PC-3 (cell line): ENCODE measurements at regions not wholly inside any gene's neighbourhood (a gene's known extent, or its start where the extent isn't known, plus 50 kb on each side); places are given as distances from the start of the nearest gene placed in this dataset.

ENCODE experiments used
- ATAC-seq: fragments of 200-7000 bp; cut with Tn5 transposase; 2 replicates; pipeline ENCODE4 v1.9.1; 2020; ENCODE audit warnings: mild to moderate bottlenecking, moderate library complexity
- BruUV-seq: library from RNA; stranded (reverse); fragments of 400-500 nt; replicated peaks from 2 replicates; lab custom pipeline; 2021; lab: Mats Ljungman, UMichigan
- CTCF ChIA-PET: fragments of 300-600 bp; sonication (Branson Sonifier 250); formaldehyde crosslinking; loops from one replicate; lab custom pipeline; 2022; ENCODE audit warnings: antibody characterized with exemption; lab: Charles Lee
- POLR2A ChIA-PET: fragments of 300-600 bp; sonication (Branson Sonifier 250); formaldehyde crosslinking; loops from one replicate; lab custom pipeline; 2022; ENCODE audit warnings: antibody characterized with exemption; ENCODE audit not compliant: unreplicated experiment; lab: Charles Lee
- DNase-seq: peaks from one replicate; pipeline ENCODE4 v3.0.0-alpha.2; 2015
- H2AFZ ChIP-seq: fragments of 300-600 bp; sonication (generic); 2 replicates; pipeline ENCODE4 v1.6.0; 2016; ENCODE audit warnings: antibody characterized with exemption, low read length
- H3F3A ChIP-seq: fragments of 300-600 bp; sonication (generic); one replicate; pipeline ENCODE4 v1.6.0; 2017; ENCODE audit warnings: antibody characterized with exemption, low read length, control low read depth, mild to moderate bottlenecking; ENCODE audit not compliant: unreplicated experiment
- H3K27ac ChIP-seq: fragments of 300-600 bp; sonication (generic); 2 replicates; pipeline ENCODE4 v1.5.1; 2016; ENCODE audit warnings: mild to moderate bottlenecking, low read length
- H3K27me3 ChIP-seq: fragments of 300-600 bp; sonication (generic); 2 replicates; pipeline ENCODE4 v1.6.1; 2016; ENCODE audit warnings: low read length, mixed read lengths
- H3K36me3 ChIP-seq: fragments of 300-600 bp; sonication (generic); 2 replicates; pipeline ENCODE4 v1.6.1; 2016; ENCODE audit warnings: low read depth, mixed run types, low read length, mixed read lengths
- H3K4me1 ChIP-seq: fragments of 300-600 bp; sonication (generic); 2 replicates; pipeline ENCODE4 v1.5.1; 2016; ENCODE audit warnings: low read length; ENCODE audit not compliant: insufficient read depth
- H3K4me2 ChIP-seq: fragments of 300-600 bp; sonication (generic); 2 replicates; pipeline ENCODE4 v1.6.0; 2016; ENCODE audit warnings: low read length
- H3K4me3 ChIP-seq: fragments of 300-600 bp; sonication (generic); 2 replicates; pipeline ENCODE4 v1.5.1; 2016; ENCODE audit warnings: mild to moderate bottlenecking, low read length, mixed read lengths
- H3K79me2 ChIP-seq: fragments of 300-600 bp; sonication (generic); 2 replicates; pipeline ENCODE4 v1.6.1; 2017; ENCODE audit warnings: low read length, mixed read lengths
- H3K9ac ChIP-seq: fragments of 300-600 bp; sonication (generic); 2 replicates; pipeline ENCODE4 v1.6.0; 2016; ENCODE audit warnings: mild to moderate bottlenecking, low read length
- H3K9me2 ChIP-seq: fragments of 300-600 bp; sonication (generic); replicated peaks from 2 replicates; pipeline ENCODE4 v1.6.1; 2016; ENCODE audit warnings: mixed run types, low read length, mixed read lengths
- H3K9me3 ChIP-seq: fragments of 300-600 bp; sonication (generic); 2 replicates; pipeline ENCODE4 v1.6.1; 2016; ENCODE audit warnings: low read length, mixed read lengths
- H4K20me1 ChIP-seq: fragments of 300-600 bp; sonication (generic); 2 replicates; pipeline ENCODE4 v1.6.1; 2016; ENCODE audit warnings: low read length, mixed read lengths
- EZH2 ChIP-seq: fragments of 300-600 bp; sonication (generic); IDR thresholded peaks from one replicate; pipeline ENCODE4 v1.6.1; 2017; ENCODE audit warnings: antibody characterized with exemption, mild to moderate bottlenecking, low read length; ENCODE audit not compliant: unreplicated experiment
- EZH2phosphoT487 ChIP-seq: fragments of 300-600 bp; sonication (generic); IDR thresholded peaks from 2 replicates; pipeline ENCODE4 v1.6.1; 2018; ENCODE audit warnings: mild to moderate bottlenecking, antibody characterized with exemption, low read length, borderline replicate concordance
- intact Hi-C: fragments of 100-400 bp; cut with micrococcal nuclease; formaldehyde crosslinking; loops from 2 replicates; pipeline ENCODE4 v1.9.0; 2023
- TF ChIP-seq, protein P1 (sequence below): fragments of 300-600 bp; sonication (generic); conservative IDR thresholded peaks from 2 replicates; pipeline ENCODE4 v1.5.1; 2017; ENCODE audit warnings: antibody characterized with exemption, low read depth, mild to moderate bottlenecking, low read length

DNA sequence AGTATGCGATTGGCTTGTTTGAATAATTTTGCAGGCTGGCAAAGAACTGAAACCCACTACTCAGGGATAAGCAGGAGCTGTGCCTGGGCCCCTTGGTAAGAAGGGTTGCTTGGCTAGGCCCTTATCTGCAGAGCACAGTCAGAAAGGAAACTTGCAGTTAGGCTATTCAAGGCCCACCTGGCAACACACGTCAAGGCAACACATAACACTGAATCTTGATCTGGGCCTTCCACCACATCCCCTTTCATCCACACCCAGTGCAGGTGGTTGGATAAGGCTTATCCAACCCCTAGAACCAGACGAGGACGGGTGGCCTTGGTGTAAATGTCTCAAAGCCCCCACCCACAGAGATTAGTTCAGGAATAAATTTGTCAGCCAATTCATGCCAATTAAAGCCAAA lies 72.8 kb upstream of the NEIL3 start:
- Histone ChIP-seq H3K27ac (no peak overlapping the region), H3K9me2 (no peaks in the 10 kb centered on the region), H3K9ac (no peak overlapping the region), H3F3A (no peaks in the 10 kb centered on the region), H2AFZ (no peak overlapping the region), H3K27me3 (no peaks in the 10 kb centered on the region), H3K36me3 (no peaks in the 10 kb centered on the region), H3K79me2 (no peaks in the 10 kb centered on the region), H3K4me2 (no peak overlapping the region), H3K4me1 (no peaks in the 10 kb centered on the region), H3K9me3 (no peaks in the 10 kb centered on the region), H4K20me1 (no peaks in the 10 kb centered on the region), H3K4me3 (no peak overlapping the region)
- intact Hi-C loops, result no loop called here
- TF ChIP-seq, protein P1, sequence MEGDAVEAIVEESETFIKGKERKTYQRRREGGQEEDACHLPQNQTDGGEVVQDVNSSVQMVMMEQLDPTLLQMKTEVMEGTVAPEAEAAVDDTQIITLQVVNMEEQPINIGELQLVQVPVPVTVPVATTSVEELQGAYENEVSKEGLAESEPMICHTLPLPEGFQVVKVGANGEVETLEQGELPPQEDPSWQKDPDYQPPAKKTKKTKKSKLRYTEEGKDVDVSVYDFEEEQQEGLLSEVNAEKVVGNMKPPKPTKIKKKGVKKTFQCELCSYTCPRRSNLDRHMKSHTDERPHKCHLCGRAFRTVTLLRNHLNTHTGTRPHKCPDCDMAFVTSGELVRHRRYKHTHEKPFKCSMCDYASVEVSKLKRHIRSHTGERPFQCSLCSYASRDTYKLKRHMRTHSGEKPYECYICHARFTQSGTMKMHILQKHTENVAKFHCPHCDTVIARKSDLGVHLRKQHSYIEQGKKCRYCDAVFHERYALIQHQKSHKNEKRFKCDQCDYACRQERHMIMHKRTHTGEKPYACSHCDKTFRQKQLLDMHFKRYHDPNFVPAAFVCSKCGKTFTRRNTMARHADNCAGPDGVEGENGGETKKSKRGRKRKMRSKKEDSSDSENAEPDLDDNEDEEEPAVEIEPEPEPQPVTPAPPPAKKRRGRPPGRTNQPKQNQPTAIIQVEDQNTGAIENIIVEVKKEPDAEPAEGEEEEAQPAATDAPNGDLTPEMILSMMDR, result no peak
- no peak for TF ChIP-seq EZH2phosphoT487
- TF ChIP-seq EZH2, result no peak
- ATAC-seq (no peak), DNase-seq (no peak)
- POLR2A ChIA-PET, result no interaction called here
- no TSS peak for BruUV-seq
- CTCF ChIA-PET, result no interaction called here

DNA sequence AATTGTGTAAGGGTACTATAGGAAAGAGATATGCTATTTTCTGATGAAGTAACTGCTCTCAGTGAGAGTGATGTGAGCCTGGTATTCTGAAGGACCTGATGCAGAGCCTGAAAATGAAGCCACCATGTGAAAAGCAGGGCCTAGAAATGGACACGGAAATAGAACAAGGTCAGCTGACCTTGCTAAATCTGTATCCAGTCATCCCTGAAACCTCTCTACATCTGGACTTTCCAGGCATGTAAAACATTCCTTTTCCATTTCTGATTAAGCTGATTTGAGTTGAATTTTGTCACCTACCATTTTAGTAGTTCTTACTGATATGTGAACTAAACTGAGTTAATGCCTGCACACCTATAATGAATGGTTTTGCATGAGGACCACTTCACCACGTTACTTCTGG lies 72.4 kb upstream of the NEIL3 start:
- Histone ChIP-seq H3K9ac (no peak overlapping the region), H3K9me2 (no peaks in the 10 kb centered on the region), H3K79me2 (no peaks in the 10 kb centered on the region), H3K4me1 (no peaks in the 10 kb centered on the region), H3F3A (no peaks in the 10 kb centered on the region), H3K9me3 (no peaks in the 10 kb centered on the region), H3K27me3 (no peaks in the 10 kb centered on the region), H3K27ac (no peak overlapping the region), H2AFZ (no peak overlapping the region), H4K20me1 (no peaks in the 10 kb centered on the region), H3K4me3 (no peak overlapping the region), H3K36me3 (no peaks in the 10 kb centered on the region), H3K4me2 (no peak overlapping the region)
- POLR2A ChIA-PET, result no interaction called here
- ATAC-seq (no peak), DNase-seq (no peak)
- BruUV-seq, result no TSS peak
- TF ChIP-seq EZH2 (no peak), EZH2phosphoT487 (no peak)
- TF ChIP-seq, protein P1, result no peak
- CTCF ChIA-PET, result no interaction called here
- intact Hi-C loops, result no loop called here

DNA sequence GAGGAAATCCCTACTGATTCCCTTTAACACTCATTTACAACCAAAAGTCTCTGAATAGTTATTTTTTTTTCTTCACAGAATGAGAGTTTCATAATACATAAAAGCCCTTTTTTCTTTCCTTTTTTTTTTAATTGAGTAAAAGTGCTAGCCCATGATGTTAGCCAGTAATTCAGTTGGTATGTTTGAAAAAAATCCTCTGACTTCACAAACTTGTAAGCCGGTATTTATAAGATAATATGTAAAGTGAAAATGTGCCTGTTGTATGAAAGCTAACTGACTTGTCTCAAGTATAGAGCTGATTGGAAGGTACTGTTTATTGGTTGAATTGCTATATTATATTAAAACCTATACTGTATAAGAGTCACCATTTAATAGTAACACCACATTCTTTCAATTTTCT lies 70.2 kb upstream of the NEIL3 start:
- intact Hi-C loops, result no loop called here
- no peaks in the 10 kb centered on the region for H3F3A ChIP-seq
- no peak overlapping the region for H3K9ac ChIP-seq
- no peaks in the 10 kb centered on the region for H3K9me3 ChIP-seq
- CTCF ChIA-PET, result no interaction called here
- H3K27me3 ChIP-seq, result no peaks in the 10 kb centered on the region
- no peak for DNase-seq
- H3K4me1 ChIP-seq, result no peaks in the 10 kb centered on the region
- no peak overlapping the region for H2AFZ ChIP-seq
- H3K4me2 ChIP-seq, result no peak overlapping the region
- no peaks in the 10 kb centered on the region for H3K9me2 ChIP-seq
- H3K79me2 ChIP-seq, result no peaks in the 10 kb centered on the region
- no peak for ATAC-seq
- POLR2A ChIA-PET, result no interaction called here
- H4K20me1 ChIP-seq, result no peaks in the 10 kb centered on the region
- no peak overlapping the region for H3K4me3 ChIP-seq
- no TSS peak for BruUV-seq
- no peaks in the 10 kb centered on the region for H3K36me3 ChIP-seq
- no peak for TF ChIP-seq EZH2phosphoT487
- TF ChIP-seq, protein P1, result no peak
- no peak for TF ChIP-seq EZH2
- no peak overlapping the region for H3K27ac ChIP-seq
